ENCODE measurements at regions not wholly inside any gene's neighbourhood (a gene's known extent, or its start where the extent isn't known, plus 50 kb on each side); places are given as distances from the start of the nearest gene placed in this dataset.

- DNase-seq (ENCODE audit: low read depth in 3 of 3): no peak
These were observed 390.9 kb upstream of the DAB2 start for GRCh38 chr5:39815711-39816110.

DNA sequence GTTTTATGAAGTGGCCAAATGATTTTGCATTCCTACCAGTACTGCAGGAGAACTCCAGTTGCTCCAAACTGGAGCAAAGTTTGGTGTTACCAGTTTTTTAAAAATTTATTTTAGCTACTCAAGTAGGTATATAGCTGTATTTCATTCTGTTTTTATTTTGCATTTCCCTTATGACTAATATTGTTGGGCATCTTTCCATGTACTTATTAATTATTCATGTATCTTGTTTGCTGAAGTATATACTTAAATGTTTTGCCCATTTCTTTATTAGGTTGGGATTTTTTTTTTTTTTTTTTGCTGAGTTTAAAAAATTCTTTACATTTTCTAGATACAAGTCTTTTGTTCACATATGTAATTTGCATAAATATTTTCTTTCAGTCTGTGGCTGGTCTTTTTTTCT, 386.6 kb upstream of the DAB2 start:
- no peak for DNase-seq (ENCODE audit: low read depth in 3 of 3)

GRCh38 chr5:39808656-39809055, 383.9 kb upstream of the DAB2 start:
- DNase-seq (ENCODE audit: low read depth in 3 of 3): no peak

- DNase-seq (ENCODE audit: low read depth in 3 of 3): no peak
These were observed 376.5 kb upstream of the DAB2 start for GRCh38 chr5:39801306-39801705.

- no peak for DNase-seq (ENCODE audit: low read depth in 3 of 3)
These were observed 375.3 kb upstream of the DAB2 start for GRCh38 chr5:39800042-39800601.

- no peak for DNase-seq (ENCODE audit: low read depth in 3 of 3)
These were observed 374.5 kb upstream of the DAB2 start for GRCh38 chr5:39799242-39799641.

DNA sequence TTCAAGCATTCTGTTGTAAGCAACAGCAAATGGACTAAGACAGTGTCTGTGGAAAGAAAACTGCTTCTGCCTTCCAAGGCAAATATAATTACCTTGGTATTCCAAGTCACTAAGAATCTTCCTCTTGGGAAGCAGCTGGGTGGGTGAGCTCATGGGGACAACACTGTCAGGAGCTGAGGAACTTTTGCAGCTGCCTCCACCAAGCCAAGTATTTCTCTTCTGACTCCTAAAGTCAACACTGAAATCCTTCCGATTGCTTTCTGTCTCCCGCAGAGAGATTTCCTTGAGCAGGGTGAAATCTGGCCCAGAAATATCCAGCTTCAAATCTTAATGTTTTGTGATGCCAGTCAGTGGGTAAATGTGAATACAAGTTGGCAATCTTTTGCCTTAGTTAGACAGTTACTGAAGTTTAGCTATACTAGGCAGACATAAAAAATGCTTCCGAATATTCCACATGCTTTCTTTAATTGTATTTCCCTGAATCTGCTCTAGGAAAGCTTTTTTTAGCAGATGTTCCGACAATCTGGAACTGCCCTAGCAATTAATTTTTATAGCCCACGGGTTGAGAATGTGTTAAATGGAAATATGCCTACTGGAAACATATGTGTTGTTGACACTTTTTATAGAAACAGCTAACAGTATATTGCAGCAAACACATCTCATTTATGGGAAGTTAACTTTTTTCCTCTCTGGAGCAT, 369.9 kb upstream of the DAB2 start:
- DNase-seq (ENCODE audit: low read depth in 3 of 3): no peak

DNA sequence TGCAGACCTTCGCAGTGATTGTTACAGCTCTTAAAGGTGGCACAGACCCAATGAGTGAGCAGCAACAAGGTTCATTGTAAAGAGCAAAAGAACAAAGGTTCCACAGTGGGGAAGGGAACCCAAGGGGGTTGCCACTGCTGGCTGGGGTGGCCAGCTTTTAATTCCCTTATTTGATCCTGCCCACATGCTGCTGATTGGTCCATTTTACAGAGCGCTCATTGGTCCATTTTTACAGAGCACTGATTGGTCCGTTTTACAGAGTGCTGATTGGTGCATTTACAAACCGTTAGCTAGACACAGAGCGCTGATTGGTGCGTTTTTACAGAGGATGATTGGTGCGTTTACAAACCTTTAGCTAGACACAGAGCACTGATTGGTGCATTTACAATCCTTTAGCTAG, 360.6 kb upstream of the DAB2 start:
- no peak for DNase-seq (ENCODE audit: low read depth in 3 of 3)

GRCh38 chr5:39783756-39784421, 359.1 kb upstream of the DAB2 start:
- DNase-seq (ENCODE audit: low read depth in 3 of 3): no peak

GRCh38 chr5:39780347-39780746, 355.6 kb upstream of the DAB2 start:
- no peak for DNase-seq (ENCODE audit: low read depth in 3 of 3)

- DNase-seq (ENCODE audit: low read depth in 3 of 3): no peak
These were observed 355.1 kb upstream of the DAB2 start for GRCh38 chr5:39779831-39780230.

GRCh38 chr5:39775797-39776365, 351.1 kb upstream of the DAB2 start:
- no peak for DNase-seq (ENCODE audit: low read depth in 3 of 3)

DNA sequence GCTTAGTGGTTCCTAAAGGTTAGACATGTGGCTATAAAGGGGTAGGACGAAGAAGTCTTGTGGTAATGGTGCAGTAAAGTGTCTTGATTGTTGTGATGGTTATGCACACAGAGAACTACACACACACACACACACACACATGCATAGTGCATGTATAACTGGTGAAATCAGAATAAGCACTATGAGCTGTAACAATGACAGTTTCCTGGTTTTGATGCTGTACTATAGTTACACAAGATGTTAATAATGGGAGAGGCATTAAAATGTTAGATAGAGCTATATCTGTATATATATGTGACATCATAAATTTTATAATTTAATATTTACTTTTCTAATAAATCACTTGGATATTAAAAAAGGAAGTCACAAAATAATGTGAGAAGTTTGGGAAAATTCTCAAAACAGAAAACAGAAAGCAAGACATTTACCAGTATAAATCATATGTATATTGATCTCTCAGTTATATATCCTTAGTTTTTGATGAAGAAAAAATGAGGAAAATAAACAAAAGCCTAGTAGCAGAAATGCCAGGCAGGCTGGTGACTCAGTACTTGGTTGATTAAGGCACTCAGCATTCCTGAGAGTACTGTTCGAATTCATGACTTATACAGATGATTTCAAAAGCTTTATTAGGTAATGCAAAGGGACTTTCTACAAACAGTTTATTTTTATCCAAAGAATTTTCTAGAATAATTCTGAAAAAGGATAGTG, 350.5 kb upstream of the DAB2 start:
- no peak for DNase-seq (ENCODE audit: low read depth in 3 of 3)

GRCh38 chr5:39774605-39775004, 349.8 kb upstream of the DAB2 start:
- DNase-seq (ENCODE audit: low read depth in 3 of 3): no peak

GRCh38 chr5:39772307-39772706, 347.5 kb upstream of the DAB2 start:
- DNase-seq (ENCODE audit: low read depth in 3 of 3): no peak

GRCh38 chr5:39767916-39768315, 343.1 kb upstream of the DAB2 start:
- no peak for DNase-seq (ENCODE audit: low read depth in 3 of 3)

- no peak for DNase-seq (ENCODE audit: low read depth in 3 of 3)
These were observed 340.6 kb upstream of the DAB2 start for GRCh38 chr5:39765366-39765765.

DNA sequence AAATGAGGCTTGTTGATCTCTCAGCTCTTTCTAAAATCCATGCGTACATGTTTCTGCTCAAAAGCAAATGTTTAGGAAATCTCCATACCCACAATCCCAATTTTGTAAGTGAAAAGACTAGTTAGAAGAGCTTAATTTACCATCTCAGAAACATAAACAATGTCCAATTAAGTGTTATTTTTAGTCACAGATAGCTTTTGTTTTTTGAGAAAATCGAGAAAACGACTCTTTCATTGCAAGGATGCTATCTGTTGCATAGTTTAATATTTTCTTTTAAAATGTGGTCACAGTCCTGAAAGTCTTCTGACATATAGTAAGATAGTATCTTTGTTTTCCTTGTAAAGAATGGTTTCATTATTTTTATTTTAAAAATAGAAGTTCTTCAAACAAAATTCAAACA, 338.0 kb upstream of the DAB2 start:
- DNase-seq (ENCODE audit: low read depth in 3 of 3): no peak

DNA sequence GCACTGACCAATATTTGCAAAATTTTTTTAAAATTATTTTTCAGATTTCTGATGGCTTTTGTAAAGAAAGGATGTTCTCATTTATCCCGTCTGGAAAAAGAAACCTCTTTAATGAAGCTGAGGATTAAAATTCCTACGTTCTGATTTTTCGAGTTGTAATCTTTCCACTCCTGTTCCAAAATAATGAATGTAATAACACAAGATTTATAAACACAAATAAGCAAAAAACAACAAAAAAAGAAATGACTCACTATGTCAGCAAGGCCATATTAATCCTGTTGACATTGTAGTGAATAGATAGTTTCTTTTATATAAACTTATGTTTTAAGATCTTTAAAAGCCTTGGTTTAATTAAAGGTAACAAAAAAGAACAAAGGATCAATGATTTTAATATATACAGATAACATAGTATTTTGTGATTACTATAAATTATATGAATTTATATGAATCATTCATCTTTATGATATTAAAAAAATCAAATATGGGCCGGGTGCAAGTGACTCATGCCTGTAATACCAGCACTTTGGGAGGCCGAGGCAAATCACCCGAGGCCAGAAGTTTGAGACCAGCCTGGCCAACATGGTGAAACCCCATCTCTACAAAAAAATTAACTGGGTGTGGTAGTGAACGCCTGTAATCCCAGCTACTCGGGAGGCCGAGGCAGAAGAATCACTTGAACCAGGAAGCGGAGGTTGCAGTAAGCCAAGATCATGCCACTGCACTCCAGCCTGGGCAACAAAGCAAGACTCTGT, 336.6 kb upstream of the DAB2 start:
- DNase-seq (ENCODE audit: low read depth in 3 of 3): no peak

GRCh38 chr5:39760385-39761198, 335.8 kb upstream of the DAB2 start:
- no peak for DNase-seq (ENCODE audit: low read depth in 3 of 3)

DNA sequence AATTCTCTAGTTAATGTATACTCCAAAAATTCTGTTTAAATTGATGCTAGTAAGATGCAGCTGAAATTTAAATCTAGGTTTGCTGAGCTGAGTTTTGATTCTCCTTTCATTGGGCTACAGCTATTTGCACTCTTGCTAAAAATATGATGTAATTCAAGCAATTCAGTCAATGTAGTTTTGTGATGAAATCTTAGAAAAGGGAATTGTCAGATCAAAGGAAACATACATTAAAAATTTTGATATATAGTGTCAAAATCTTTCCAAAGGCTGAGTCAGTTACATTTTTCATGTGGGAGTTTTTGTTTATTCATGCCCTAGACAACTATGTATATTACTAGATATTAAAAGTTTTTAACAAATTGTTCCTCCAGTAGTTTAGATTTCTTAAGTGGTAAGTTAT, 334.9 kb upstream of the DAB2 start:
- DNase-seq (ENCODE audit: low read depth in 3 of 3): no peak

Data from stimulated activated CD4-positive, alpha-beta T cell treated with anti-CD3 and anti-CD28 coated beads, TNF-alpha, amount 100 ng/mL, for 24 hours (primary cell).